Keratinocyte (primary cell): ENCODE measurements at regions not wholly inside any gene's neighbourhood (a gene's known extent, or its start where the extent isn't known, plus 50 kb on each side); places are given as distances from the start of the nearest gene placed in this dataset.

Experiments
- CTCF ChIP-seq, 3 experiments: IDR thresholded peaks in 1 of 3; conservative IDR thresholded peaks in 1 of 3; optimal IDR thresholded peaks in 1 of 3; 2 replicates in 2 of 3; 3 replicates in 1 of 3; pipeline versions ENCODE3 to v1.5.1; 2011; ENCODE audit warnings: low read length in 3 of 3, mild to moderate bottlenecking in 3 of 3, moderate library complexity in 2 of 3, control low read depth in 1 of 3, inconsistent platforms in 1 of 3; ENCODE audit not compliant: insufficient read depth in 2 of 3; ENCODE audit errors: extremely low read depth in 1 of 3
- EZH2 ChIP-seq: IDR thresholded peaks from one replicate; pipeline ENCODE4 v1.6.1; 2012; ENCODE audit warnings: inconsistent platforms, mild to moderate bottlenecking, low read length, moderate library complexity

GRCh38 chr4:116705466-116705865 lies 379.9 kb downstream of the TRAM1L1 start:
- TF ChIP-seq CTCF (optimal IDR thresholded peaks at IDR 0.05 in 1 of 3, IDR thresholded peaks at IDR 0.05 in 1 of 3, conservative IDR thresholded peaks at IDR 0.05 in 1 of 3; ENCODE audit: extremely low read depth in 1 of 3, insufficient read depth in 2 of 3, low read length in 3 of 3) (no peak), EZH2 (no peak)
